H9 (cell line): ENCODE measurements at regions not wholly inside any gene's neighbourhood (a gene's known extent, or its start where the extent isn't known, plus 50 kb on each side); places are given as distances from the start of the nearest gene placed in this dataset.

Experiments
- DNase-seq: peaks from one replicate; pipeline ENCODE4 v3.0.0-alpha.2; 2017
- H2AFZ ChIP-seq: one replicate; pipeline ENCODE4 v1.6.1; 2013; ENCODE audit warnings: mild to moderate bottlenecking, low read length, control low read depth, moderate library complexity
- H2AK5ac ChIP-seq: 2 replicates; pipeline ENCODE4 v1.6.1; 2013; ENCODE audit warnings: low read length, control low read depth, mixed read lengths; ENCODE audit not compliant: insufficient read length
- H2BK120ac ChIP-seq: one replicate; pipeline ENCODE4 v1.6.1; 2013; ENCODE audit warnings: low read depth, mild to moderate bottlenecking, low read length, control low read depth, inconsistent platforms; ENCODE audit not compliant: poor library complexity, severe bottlenecking
- H2BK12ac ChIP-seq: 2 replicates; pipeline ENCODE4 v1.6.1; 2013; ENCODE audit warnings: low read length, control low read depth, mixed read lengths, low read depth; ENCODE audit not compliant: insufficient read length
- H2BK15ac ChIP-seq: 2 replicates; pipeline ENCODE4 v1.6.1; 2013; ENCODE audit warnings: low read depth, low read length, control low read depth
- H2BK20ac ChIP-seq: one replicate; pipeline ENCODE4 v1.6.1; 2013; ENCODE audit warnings: low read depth, mild to moderate bottlenecking, low read length, control low read depth, inconsistent platforms; ENCODE audit not compliant: poor library complexity, severe bottlenecking
- H2BK5ac ChIP-seq: 2 replicates; pipeline ENCODE4 v1.6.1; 2013; ENCODE audit warnings: low read length, control low read depth, mixed read lengths; ENCODE audit not compliant: insufficient read length
- H3K14ac ChIP-seq: 2 replicates; pipeline ENCODE4 v1.6.1; 2013; ENCODE audit warnings: low read length, control low read depth; ENCODE audit not compliant: insufficient read depth
- H3K18ac ChIP-seq: 2 replicates; pipeline ENCODE4 v1.6.1; 2013; ENCODE audit warnings: low read depth, mild to moderate bottlenecking, mixed read lengths, low read length, control low read depth; ENCODE audit not compliant: insufficient read length
- H3K23ac ChIP-seq: 2 replicates; pipeline ENCODE4 v1.6.1; 2013; ENCODE audit warnings: low read length, control low read depth, mixed read lengths, low read depth; ENCODE audit not compliant: insufficient read length
- H3K23me2 ChIP-seq: 2 replicates; pipeline ENCODE4 v1.6.1; 2013; ENCODE audit warnings: low read depth, mild to moderate bottlenecking, mixed read lengths, low read length, control low read depth; ENCODE audit not compliant: insufficient read length, poor library complexity, severe bottlenecking
- H3K27ac ChIP-seq: 2 replicates; pipeline ENCODE4 v1.5.1; 2013; ENCODE audit warnings: low read length, control low read depth, mixed read lengths, low read depth; ENCODE audit not compliant: insufficient read length
- H3K27me3 ChIP-seq: 2 replicates; pipeline ENCODE4 v1.6.1; 2013; ENCODE audit warnings: low read length, control low read depth, inconsistent platforms; ENCODE audit not compliant: insufficient read depth
- H3K4ac ChIP-seq: 2 replicates; pipeline ENCODE4 v1.6.1; 2013; ENCODE audit warnings: low read depth, mild to moderate bottlenecking, control low read depth, inconsistent platforms, low read length, moderate library complexity
- H3K4me1 ChIP-seq: 2 replicates; pipeline ENCODE4 v1.6.1; 2013; ENCODE audit warnings: low read length, control low read depth, inconsistent platforms; ENCODE audit not compliant: insufficient read depth
- H3K4me2 ChIP-seq: 2 replicates; pipeline ENCODE4 v1.6.1; 2013; ENCODE audit warnings: low read length, control low read depth, mixed read lengths; ENCODE audit not compliant: insufficient read length, insufficient read depth
- H3K56ac ChIP-seq: 2 replicates; pipeline ENCODE4 v1.6.1; 2013; ENCODE audit warnings: low read depth, mild to moderate bottlenecking, mixed read lengths, low read length, control low read depth; ENCODE audit not compliant: insufficient read length
- H3K79me1 ChIP-seq: 2 replicates; pipeline ENCODE4 v1.6.1; 2013; ENCODE audit warnings: low read depth, mild to moderate bottlenecking, moderate library complexity, low read length, control low read depth, inconsistent platforms; ENCODE audit not compliant: insufficient read depth, poor library complexity, severe bottlenecking
- H3K79me2 ChIP-seq: 2 replicates; pipeline ENCODE4 v1.6.1; 2013; ENCODE audit warnings: low read length, control low read depth, inconsistent platforms; ENCODE audit not compliant: insufficient read depth
- H3K9ac ChIP-seq: 2 replicates; pipeline ENCODE4 v1.6.1; 2013; ENCODE audit warnings: low read length, control low read depth, mixed read lengths; ENCODE audit not compliant: insufficient read length; ENCODE audit errors: extremely low read depth
- H3K9me3 ChIP-seq: one replicate; pipeline ENCODE4 v1.6.1; 2013; ENCODE audit warnings: low read depth, low read length, inconsistent platforms; ENCODE audit not compliant: control insufficient read depth
- H3T11ph ChIP-seq: one replicate; pipeline ENCODE4 v1.6.1; 2013; ENCODE audit warnings: mild to moderate bottlenecking, low read length, control low read depth, inconsistent platforms
- H4K20me1 ChIP-seq: one replicate; pipeline ENCODE4 v1.6.1; 2013; ENCODE audit not compliant: control insufficient read depth, insufficient read length, insufficient read depth
- H4K5ac ChIP-seq: 2 replicates; pipeline ENCODE4 v1.6.1; 2013; ENCODE audit warnings: low read depth, mild to moderate bottlenecking, mixed read lengths, low read length, control low read depth; ENCODE audit not compliant: insufficient read length
- H4K8ac ChIP-seq: replicated peaks from 2 replicates; pipeline ENCODE4 v1.6.1; 2013; ENCODE audit warnings: low read length, control low read depth, mixed read lengths, low read depth; ENCODE audit not compliant: insufficient read length
- H4K91ac ChIP-seq: 2 replicates; pipeline ENCODE4 v1.6.1; 2013; ENCODE audit warnings: low read depth, mild to moderate bottlenecking, moderate library complexity, mixed read lengths, low read length, control low read depth; ENCODE audit not compliant: insufficient read length
- H3K27ac Mint-ChIP-seq, 3 experiments: 2 replicates in 2 of 3; 3 replicates in 1 of 3; pipeline ENCODE4 v1.8.0; 2020 to 2021; ENCODE audit warnings: mixed read lengths in 3 of 3, mild to moderate bottlenecking in 1 of 3, moderate library complexity in 1 of 3
- H3K27me3 Mint-ChIP-seq: 2 replicates; pipeline ENCODE4 v1.8.0; 2021; ENCODE audit warnings: low read depth, mild to moderate bottlenecking, moderate library complexity, mixed read lengths
- H3K36me3 Mint-ChIP-seq, 3 experiments: 2 replicates in 2 of 3; 3 replicates in 1 of 3; pipeline ENCODE4 v1.8.0; 2020 to 2021; ENCODE audit warnings: low read depth in 3 of 3, mixed read lengths in 3 of 3; ENCODE audit not compliant: insufficient read depth in 1 of 3
- H3K4me1 Mint-ChIP-seq, 2 experiments: 2 replicates each; pipeline ENCODE4 v1.8.0; 2020; ENCODE audit warnings: mixed read lengths in 2 of 2
- H3K4me3 Mint-ChIP-seq, 2 experiments: 2 replicates in 1 of 2; 3 replicates in 1 of 2; pipeline ENCODE4 v1.8.0; 2020 to 2021; ENCODE audit warnings: mild to moderate bottlenecking in 2 of 2, mixed read lengths in 2 of 2, moderate library complexity in 1 of 2
- H3K9me3 Mint-ChIP-seq, 2 experiments: 2 replicates in 1 of 2; 3 replicates in 1 of 2; pipeline ENCODE4 v1.8.0; 2020; ENCODE audit warnings: mild to moderate bottlenecking in 2 of 2, mixed read lengths in 2 of 2, moderate library complexity in 1 of 2
- WGBS: extraction: QIAGEN DNeasy Blood & Tissue Kit; methylation state at CpG from one replicate; pipeline ENCODE4 v1.1.7; 2013; ENCODE audit warnings: missing lambda C conversion rate, low lambda C conversion rate, mixed read lengths; ENCODE audit not compliant: insufficient read length; ENCODE audit errors: extremely low coverage; 5-methylcytosine and 5-hydroxymethylcytosine counted together
- TF ChIP-seq, protein P1 (sequence below): fragments of 200-600 bp; sonication (generic); conservative IDR thresholded peaks from 3 replicates; pipeline ENCODE4 v1.8.0; 2021; ENCODE audit warnings: antibody characterized with exemption, mild to moderate bottlenecking

DNA sequence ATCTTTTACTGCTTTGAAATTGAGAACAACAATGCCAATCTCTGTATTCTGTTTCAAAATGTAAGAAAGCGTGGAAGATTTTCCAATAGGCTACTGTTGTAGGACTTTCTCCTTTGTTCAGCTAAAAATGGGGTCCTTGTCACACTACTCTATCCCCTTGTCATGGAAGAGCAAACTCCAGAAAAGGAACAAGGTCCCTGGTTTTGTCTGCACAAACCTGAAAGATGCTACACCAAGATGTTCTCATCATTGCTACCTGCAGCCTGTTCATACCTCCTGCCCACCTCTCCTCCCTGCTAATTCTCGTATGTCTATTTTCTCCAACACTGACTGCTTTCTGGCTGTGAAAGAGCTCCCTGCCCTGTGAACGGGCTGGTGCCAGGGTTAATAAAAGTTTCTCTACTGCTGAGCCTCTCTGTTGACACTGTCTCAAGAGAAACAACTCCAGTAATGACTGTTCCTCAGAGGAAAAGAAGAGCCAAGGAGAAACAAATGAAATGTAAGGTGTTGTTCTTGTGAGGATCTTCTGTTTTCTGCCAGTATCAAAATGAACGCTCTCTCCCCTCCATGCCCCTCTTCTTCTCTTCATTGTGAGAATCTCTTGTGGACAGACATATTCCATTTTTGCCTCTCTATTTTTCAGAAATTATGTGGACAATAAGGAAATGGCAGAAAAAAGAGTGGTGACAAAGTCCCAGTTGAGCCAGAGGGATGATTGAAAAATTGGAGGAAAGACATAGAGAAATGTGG lies 287.1 kb downstream of the ADGB start:
- H2AK5ac ChIP-seq: no peak overlapping the region
- no peak overlapping the region for H2BK5ac ChIP-seq
- no peak overlapping the region for H2BK15ac ChIP-seq
- no peak overlapping the region for H2BK120ac ChIP-seq
- H3K56ac ChIP-seq: no peak overlapping the region
- no peak overlapping the region for H3K4me2 ChIP-seq
- no peak overlapping the region for H4K5ac ChIP-seq
- H3T11ph ChIP-seq: no peak overlapping the region
- H3K79me2 ChIP-seq: no peaks in the 10 kb centered on the region
- H3K9me3 ChIP-seq: no peaks in the 10 kb centered on the region
- no peaks in the 10 kb centered on the region for H3K27me3 ChIP-seq
- H3K9me3 Mint-ChIP-seq: no peaks in the 10 kb centered on the region
- no peak overlapping the region for H2BK12ac ChIP-seq
- H3K4me1 ChIP-seq: no peaks in the 10 kb centered on the region; the same call in 1 of the 2 replicates
- WGBS: no CpG with 5 or more reads among the region's 4 CpGs
- no peak overlapping the region for H2AFZ ChIP-seq
- H3K79me1 ChIP-seq: no peaks in the 10 kb centered on the region
- no peak overlapping the region for H3K27ac ChIP-seq
- H4K20me1 ChIP-seq: no peaks in the 10 kb centered on the region
- H3K4ac ChIP-seq: no peak overlapping the region
- no peak overlapping the region for H3K27ac Mint-ChIP-seq
- TF ChIP-seq, protein P1, sequence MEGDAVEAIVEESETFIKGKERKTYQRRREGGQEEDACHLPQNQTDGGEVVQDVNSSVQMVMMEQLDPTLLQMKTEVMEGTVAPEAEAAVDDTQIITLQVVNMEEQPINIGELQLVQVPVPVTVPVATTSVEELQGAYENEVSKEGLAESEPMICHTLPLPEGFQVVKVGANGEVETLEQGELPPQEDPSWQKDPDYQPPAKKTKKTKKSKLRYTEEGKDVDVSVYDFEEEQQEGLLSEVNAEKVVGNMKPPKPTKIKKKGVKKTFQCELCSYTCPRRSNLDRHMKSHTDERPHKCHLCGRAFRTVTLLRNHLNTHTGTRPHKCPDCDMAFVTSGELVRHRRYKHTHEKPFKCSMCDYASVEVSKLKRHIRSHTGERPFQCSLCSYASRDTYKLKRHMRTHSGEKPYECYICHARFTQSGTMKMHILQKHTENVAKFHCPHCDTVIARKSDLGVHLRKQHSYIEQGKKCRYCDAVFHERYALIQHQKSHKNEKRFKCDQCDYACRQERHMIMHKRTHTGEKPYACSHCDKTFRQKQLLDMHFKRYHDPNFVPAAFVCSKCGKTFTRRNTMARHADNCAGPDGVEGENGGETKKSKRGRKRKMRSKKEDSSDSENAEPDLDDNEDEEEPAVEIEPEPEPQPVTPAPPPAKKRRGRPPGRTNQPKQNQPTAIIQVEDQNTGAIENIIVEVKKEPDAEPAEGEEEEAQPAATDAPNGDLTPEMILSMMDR: no peak
- no peaks in the 10 kb centered on the region; a peak in 1 of 7 replicates for H3K36me3 Mint-ChIP-seq
- no peak overlapping the region for H3K9ac ChIP-seq
- no peak overlapping the region for H4K91ac ChIP-seq
- H3K23ac ChIP-seq: no peak overlapping the region
- H3K4me1 Mint-ChIP-seq: peaks cover 10 to 13% of the 10 kb centered on the region in 2 experiments
- no peaks in the 10 kb centered on the region for H3K27me3 Mint-ChIP-seq
- no peak for DNase-seq
- no peak overlapping the region for H3K14ac ChIP-seq
- no peak overlapping the region for H3K18ac ChIP-seq
- H3K4me3 Mint-ChIP-seq: no peak overlapping the region
- no peak overlapping the region for H4K8ac ChIP-seq
- H3K23me2 ChIP-seq: no peaks in the 10 kb centered on the region
- no peak overlapping the region for H2BK20ac ChIP-seq
